ENCODE measurements at regions not wholly inside any gene's neighbourhood (a gene's known extent, or its start where the extent isn't known, plus 50 kb on each side); places are given as distances from the start of the nearest gene placed in this dataset.
"Not testable (repeated sequence)": the region's sequence is repeated elsewhere in the genome, so short reads cannot be mapped to it uniquely, and the experiment has no call there.

DNA sequence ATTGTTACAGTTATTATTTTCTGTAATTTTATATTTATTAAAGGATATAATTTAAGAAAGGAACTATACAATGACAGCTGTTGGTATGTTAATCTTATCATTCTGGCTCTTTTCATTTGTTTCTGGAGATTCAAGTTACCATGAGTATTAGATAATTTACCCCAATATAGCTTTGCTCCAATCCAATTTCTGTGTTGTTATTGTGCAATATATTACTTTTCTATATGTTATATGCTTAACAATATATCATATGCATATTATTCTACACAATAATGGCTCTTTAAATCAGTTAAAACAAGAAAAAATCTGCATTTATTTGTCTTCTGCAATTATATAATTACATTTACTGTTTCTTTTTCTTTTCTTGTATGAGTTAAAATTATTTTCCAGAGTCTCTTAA is 1650.9 kb downstream of the BRINP3 start:
- DNase-seq (ENCODE audit: low spot score): no peak
- no peaks in the 10 kb centered on the region for H3K27me3 ChIP-seq (ENCODE audit: control insufficient read depth in 4 of 4, insufficient read depth in 4 of 4, low read length in 3 of 4)
- H3K36me3 ChIP-seq (ENCODE audit: control insufficient read depth in 4 of 4, insufficient read depth in 3 of 4, low read depth in 1 of 4, low read length in 3 of 4): no peaks in the 10 kb centered on the region
- TF ChIP-seq RAD21 (IDR thresholded peaks at IDR 0.05): no peak
- TF ChIP-seq HNF4A (conservative IDR thresholded peaks at IDR 0.05): no peak
- TF ChIP-seq GABPA (IDR thresholded peaks at IDR 0.05 in 1 of 2, conservative IDR thresholded peaks at IDR 0.05 in 1 of 2): no peak
- TF ChIP-seq, protein P1, sequence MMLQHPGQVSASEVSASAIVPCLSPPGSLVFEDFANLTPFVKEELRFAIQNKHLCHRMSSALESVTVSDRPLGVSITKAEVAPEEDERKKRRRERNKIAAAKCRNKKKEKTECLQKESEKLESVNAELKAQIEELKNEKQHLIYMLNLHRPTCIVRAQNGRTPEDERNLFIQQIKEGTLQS (IDR thresholded peaks at IDR 0.05): no peak
- TF ChIP-seq JUND (IDR thresholded peaks at IDR 0.05): no peak
- no peak for TF ChIP-seq EGR1 (IDR thresholded peaks at IDR 0.05; ENCODE audit: low read depth in 2 of 2)
- TF ChIP-seq FOXA2 (IDR thresholded peaks at IDR 0.05): no peak
- no peak for TF ChIP-seq RXRA (IDR thresholded peaks at IDR 0.05)
- no peak for TF ChIP-seq FOXA1 (IDR thresholded peaks at IDR 0.05)
- no peak for TF ChIP-seq MAX (IDR thresholded peaks at IDR 0.05)
- no peak overlapping the region for H3K4me3 ChIP-seq (ENCODE audit: low read depth in 1 of 3, low read length in 3 of 3)
- H3K4me1 ChIP-seq (ENCODE audit: control insufficient read depth in 4 of 4, insufficient read depth in 4 of 4, low read length in 3 of 4): no peaks in the 10 kb centered on the region
- no peak overlapping the region for H3K27ac ChIP-seq (ENCODE audit: low read depth in 1 of 2, low read length in 2 of 2)
- no peak overlapping the region for H3K9ac ChIP-seq (ENCODE audit: low read depth in 1 of 2, low read length in 2 of 2)
- H3K9me3 ChIP-seq (ENCODE audit: control insufficient read depth in 4 of 4, low read length in 3 of 4): no peaks in the 10 kb centered on the region

- Histone ChIP-seq H3K4me3 (ENCODE audit: low read depth in 1 of 3, low read length in 3 of 3) (no peak overlapping the region), H3K9ac (ENCODE audit: low read depth in 1 of 2, low read length in 2 of 2) (no peak overlapping the region), H3K27ac (ENCODE audit: low read depth in 1 of 2, low read length in 2 of 2) (no peak overlapping the region), H3K9me3 (ENCODE audit: control insufficient read depth in 4 of 4, low read length in 3 of 4) (no peaks in the 10 kb centered on the region), H3K36me3 (ENCODE audit: control insufficient read depth in 4 of 4, insufficient read depth in 3 of 4, low read depth in 1 of 4, low read length in 3 of 4) (no peaks in the 10 kb centered on the region), H3K27me3 (ENCODE audit: control insufficient read depth in 4 of 4, insufficient read depth in 4 of 4, low read length in 3 of 4) (no peaks in the 10 kb centered on the region), H3K4me1 (ENCODE audit: control insufficient read depth in 4 of 4, insufficient read depth in 4 of 4, low read length in 3 of 4) (no peaks in the 10 kb centered on the region)
- WGBS: 76% methylated on average over 2 of the region's 2 CpGs
- DNase-seq (ENCODE audit: low spot score): no peak
- TF ChIP-seq, protein P2, sequence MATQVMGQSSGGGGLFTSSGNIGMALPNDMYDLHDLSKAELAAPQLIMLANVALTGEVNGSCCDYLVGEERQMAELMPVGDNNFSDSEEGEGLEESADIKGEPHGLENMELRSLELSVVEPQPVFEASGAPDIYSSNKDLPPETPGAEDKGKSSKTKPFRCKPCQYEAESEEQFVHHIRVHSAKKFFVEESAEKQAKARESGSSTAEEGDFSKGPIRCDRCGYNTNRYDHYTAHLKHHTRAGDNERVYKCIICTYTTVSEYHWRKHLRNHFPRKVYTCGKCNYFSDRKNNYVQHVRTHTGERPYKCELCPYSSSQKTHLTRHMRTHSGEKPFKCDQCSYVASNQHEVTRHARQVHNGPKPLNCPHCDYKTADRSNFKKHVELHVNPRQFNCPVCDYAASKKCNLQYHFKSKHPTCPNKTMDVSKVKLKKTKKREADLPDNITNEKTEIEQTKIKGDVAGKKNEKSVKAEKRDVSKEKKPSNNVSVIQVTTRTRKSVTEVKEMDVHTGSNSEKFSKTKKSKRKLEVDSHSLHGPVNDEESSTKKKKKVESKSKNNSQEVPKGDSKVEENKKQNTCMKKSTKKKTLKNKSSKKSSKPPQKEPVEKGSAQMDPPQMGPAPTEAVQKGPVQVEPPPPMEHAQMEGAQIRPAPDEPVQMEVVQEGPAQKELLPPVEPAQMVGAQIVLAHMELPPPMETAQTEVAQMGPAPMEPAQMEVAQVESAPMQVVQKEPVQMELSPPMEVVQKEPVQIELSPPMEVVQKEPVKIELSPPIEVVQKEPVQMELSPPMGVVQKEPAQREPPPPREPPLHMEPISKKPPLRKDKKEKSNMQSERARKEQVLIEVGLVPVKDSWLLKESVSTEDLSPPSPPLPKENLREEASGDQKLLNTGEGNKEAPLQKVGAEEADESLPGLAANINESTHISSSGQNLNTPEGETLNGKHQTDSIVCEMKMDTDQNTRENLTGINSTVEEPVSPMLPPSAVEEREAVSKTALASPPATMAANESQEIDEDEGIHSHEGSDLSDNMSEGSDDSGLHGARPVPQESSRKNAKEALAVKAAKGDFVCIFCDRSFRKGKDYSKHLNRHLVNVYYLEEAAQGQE (IDR thresholded peaks at IDR 0.05): no peak
- no peak for TF ChIP-seq HNF4A (conservative IDR thresholded peaks at IDR 0.05)
- TF ChIP-seq, protein P1 (IDR thresholded peaks at IDR 0.05): no peak
- no peak for TF ChIP-seq NR2F2 (IDR thresholded peaks at IDR 0.05)
- TF ChIP-seq FOXA1 (IDR thresholded peaks at IDR 0.05): no peak
- no peak for TF ChIP-seq SP1 (IDR thresholded peaks at IDR 0.05)
- TF ChIP-seq, protein P3, sequence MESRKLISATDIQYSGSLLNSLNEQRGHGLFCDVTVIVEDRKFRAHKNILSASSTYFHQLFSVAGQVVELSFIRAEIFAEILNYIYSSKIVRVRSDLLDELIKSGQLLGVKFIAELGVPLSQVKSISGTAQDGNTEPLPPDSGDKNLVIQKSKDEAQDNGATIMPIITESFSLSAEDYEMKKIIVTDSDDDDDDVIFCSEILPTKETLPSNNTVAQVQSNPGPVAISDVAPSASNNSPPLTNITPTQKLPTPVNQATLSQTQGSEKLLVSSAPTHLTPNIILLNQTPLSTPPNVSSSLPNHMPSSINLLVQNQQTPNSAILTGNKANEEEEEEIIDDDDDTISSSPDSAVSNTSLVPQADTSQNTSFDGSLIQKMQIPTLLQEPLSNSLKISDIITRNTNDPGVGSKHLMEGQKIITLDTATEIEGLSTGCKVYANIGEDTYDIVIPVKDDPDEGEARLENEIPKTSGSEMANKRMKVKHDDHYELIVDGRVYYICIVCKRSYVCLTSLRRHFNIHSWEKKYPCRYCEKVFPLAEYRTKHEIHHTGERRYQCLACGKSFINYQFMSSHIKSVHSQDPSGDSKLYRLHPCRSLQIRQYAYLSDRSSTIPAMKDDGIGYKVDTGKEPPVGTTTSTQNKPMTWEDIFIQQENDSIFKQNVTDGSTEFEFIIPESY (IDR thresholded peaks at IDR 0.05): no peak
- TF ChIP-seq, protein P4, sequence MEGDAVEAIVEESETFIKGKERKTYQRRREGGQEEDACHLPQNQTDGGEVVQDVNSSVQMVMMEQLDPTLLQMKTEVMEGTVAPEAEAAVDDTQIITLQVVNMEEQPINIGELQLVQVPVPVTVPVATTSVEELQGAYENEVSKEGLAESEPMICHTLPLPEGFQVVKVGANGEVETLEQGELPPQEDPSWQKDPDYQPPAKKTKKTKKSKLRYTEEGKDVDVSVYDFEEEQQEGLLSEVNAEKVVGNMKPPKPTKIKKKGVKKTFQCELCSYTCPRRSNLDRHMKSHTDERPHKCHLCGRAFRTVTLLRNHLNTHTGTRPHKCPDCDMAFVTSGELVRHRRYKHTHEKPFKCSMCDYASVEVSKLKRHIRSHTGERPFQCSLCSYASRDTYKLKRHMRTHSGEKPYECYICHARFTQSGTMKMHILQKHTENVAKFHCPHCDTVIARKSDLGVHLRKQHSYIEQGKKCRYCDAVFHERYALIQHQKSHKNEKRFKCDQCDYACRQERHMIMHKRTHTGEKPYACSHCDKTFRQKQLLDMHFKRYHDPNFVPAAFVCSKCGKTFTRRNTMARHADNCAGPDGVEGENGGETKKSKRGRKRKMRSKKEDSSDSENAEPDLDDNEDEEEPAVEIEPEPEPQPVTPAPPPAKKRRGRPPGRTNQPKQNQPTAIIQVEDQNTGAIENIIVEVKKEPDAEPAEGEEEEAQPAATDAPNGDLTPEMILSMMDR (IDR thresholded peaks at IDR 0.05; ENCODE audit: low read depth, low read length, missing input control): no peak
- TF ChIP-seq RAD21 (IDR thresholded peaks at IDR 0.05): no peak
- TF ChIP-seq MAX (IDR thresholded peaks at IDR 0.05): no peak
- TF ChIP-seq TAF1 (conservative IDR thresholded peaks at IDR 0.05): no peak
- TF ChIP-seq JUND (IDR thresholded peaks at IDR 0.05): no peak
- no peak for TF ChIP-seq GABPA (IDR thresholded peaks at IDR 0.05 in 1 of 2, conservative IDR thresholded peaks at IDR 0.05 in 1 of 2)
These were observed 1650.3 kb downstream of the BRINP3 start for GRCh38 chr1:188827400-188827799.

DNA sequence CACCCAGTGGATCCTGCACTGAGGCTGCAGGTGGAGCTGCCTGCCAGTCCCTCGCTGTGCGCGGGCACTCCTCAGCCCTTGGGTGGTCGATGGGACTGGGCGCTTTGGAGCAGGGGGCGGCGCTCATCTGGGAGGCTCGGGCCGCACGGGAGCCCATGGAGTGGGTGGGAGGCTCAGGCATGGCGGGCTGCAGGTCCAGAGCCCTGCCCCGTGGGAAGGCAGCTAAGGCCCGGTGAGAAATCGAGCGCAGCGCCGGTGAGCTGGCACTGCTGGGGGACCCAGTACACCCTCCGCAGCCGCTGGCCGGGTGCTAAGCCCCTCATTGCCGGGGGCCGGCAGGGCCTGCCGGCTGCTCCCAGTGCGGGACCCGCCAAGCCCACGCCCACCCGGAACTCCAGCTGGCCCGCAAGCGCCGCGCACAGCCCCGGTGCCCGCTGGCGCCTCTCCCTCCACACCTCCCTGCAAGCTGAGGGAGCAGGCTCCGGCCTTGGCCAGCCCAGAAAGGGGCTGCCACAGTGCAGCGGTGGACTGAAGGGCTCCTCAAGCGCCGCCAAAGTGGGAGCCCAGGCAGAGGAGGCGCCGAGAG is 1636.5 kb downstream of the BRINP3 start:
- H3K9me3 ChIP-seq (ENCODE audit: control insufficient read depth in 4 of 4, low read length in 3 of 4); H3K9ac ChIP-seq (ENCODE audit: low read depth in 1 of 2, low read length in 2 of 2); DNase-seq (ENCODE audit: low spot score); H3K27ac ChIP-seq (ENCODE audit: low read depth in 1 of 2, low read length in 2 of 2); H3K4me1 ChIP-seq (ENCODE audit: control insufficient read depth in 4 of 4, insufficient read depth in 4 of 4, low read length in 3 of 4); H3K36me3 ChIP-seq (ENCODE audit: control insufficient read depth in 4 of 4, insufficient read depth in 3 of 4, low read depth in 1 of 4, low read length in 3 of 4); H3K27me3 ChIP-seq (ENCODE audit: control insufficient read depth in 4 of 4, insufficient read depth in 4 of 4, low read length in 3 of 4); H3K4me3 ChIP-seq (ENCODE audit: low read depth in 1 of 3, low read length in 3 of 3): not testable (repeated sequence)
- 95% methylated on average over 40 of the region's 40 CpGs for WGBS

Data from liver (tissue), 8 donors.